ENCODE measurements at regions not wholly inside any gene's neighbourhood (a gene's known extent, or its start where the extent isn't known, plus 50 kb on each side); places are given as distances from the start of the nearest gene placed in this dataset.

DNA sequence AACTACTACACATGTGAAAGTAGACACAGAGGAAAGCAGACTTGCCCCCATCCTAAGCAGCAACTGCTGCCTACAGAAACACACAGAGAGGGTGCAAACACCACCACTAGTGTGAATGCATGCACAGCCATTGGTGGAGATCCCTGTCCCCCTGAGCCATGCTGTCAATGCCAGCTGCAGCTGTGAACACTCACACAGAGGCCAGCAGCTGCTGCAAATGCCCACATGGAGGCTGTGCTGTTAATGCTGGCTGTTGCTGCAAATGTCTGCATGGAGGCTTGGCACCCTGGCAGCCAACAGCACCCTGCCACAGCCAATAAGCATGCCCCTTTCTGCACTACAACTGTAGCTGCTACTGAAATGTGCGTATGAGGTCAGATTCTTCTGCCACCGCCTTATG lies 355.0 kb downstream of the LNPK start:
- no peak for TF ChIP-seq POLR2AphosphoS5 (IDR thresholded peaks at IDR 0.05)
- TF ChIP-seq, protein P1, sequence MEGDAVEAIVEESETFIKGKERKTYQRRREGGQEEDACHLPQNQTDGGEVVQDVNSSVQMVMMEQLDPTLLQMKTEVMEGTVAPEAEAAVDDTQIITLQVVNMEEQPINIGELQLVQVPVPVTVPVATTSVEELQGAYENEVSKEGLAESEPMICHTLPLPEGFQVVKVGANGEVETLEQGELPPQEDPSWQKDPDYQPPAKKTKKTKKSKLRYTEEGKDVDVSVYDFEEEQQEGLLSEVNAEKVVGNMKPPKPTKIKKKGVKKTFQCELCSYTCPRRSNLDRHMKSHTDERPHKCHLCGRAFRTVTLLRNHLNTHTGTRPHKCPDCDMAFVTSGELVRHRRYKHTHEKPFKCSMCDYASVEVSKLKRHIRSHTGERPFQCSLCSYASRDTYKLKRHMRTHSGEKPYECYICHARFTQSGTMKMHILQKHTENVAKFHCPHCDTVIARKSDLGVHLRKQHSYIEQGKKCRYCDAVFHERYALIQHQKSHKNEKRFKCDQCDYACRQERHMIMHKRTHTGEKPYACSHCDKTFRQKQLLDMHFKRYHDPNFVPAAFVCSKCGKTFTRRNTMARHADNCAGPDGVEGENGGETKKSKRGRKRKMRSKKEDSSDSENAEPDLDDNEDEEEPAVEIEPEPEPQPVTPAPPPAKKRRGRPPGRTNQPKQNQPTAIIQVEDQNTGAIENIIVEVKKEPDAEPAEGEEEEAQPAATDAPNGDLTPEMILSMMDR (IDR thresholded peaks at IDR 0.05) = no peak
- TF ChIP-seq POLR2A (IDR thresholded peaks at IDR 0.05) = no peak
- intact Hi-C loops (cut with DNase I; ENCODE audit: low total_unique reads) = no loop called here

DNA sequence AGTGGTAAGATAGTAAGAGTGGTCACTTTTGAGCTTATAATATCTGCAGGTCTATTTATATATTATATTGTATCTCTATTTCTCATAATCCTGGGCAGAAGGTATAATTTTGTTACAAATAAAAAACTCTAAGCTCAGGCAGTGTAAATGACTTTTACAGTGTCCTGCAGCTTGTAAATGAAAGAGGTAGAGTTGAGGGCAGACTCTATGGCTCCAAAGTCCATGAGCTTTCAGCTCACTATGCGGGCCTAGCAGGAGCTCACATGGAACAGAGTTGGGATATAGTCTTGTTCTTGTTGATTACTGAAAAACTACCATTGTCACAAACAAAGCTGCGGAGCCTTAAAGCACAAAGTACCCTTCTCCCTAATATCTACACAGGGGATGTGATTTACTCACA lies 361.4 kb downstream of the LNPK start:
- Histone ChIP-seq H3K4me3 (no peak overlapping the region), H3K36me3 (no peaks in the 10 kb centered on the region), H3K9me3 (no peaks in the 10 kb centered on the region), H3K27ac (no peak overlapping the region), H3K4me1 (no peaks in the 10 kb centered on the region), H3K27me3 (no peaks in the 10 kb centered on the region)
- no peak for DNase-seq (ENCODE audit: low spot score in 2 of 2)
- intact Hi-C loops (cut with DNase I; ENCODE audit: low total_unique reads) = no loop called here
- TF ChIP-seq POLR2AphosphoS5 (IDR thresholded peaks at IDR 0.05) (no peak), POLR2A (IDR thresholded peaks at IDR 0.05) (no peak)
- TF ChIP-seq, protein P1 (IDR thresholded peaks at IDR 0.05) = no peak

More for the DNA sequence above, 355.0 kb downstream of the LNPK start:
- H3K4me1 ChIP-seq = no peaks in the 10 kb centered on the region
- H3K36me3 ChIP-seq = no peaks in the 10 kb centered on the region
- H3K27ac ChIP-seq = no peak overlapping the region
- no peak for DNase-seq (ENCODE audit: low spot score in 2 of 2)
- no peak overlapping the region for H3K4me3 ChIP-seq
- peaks cover 8 to 18% of the 10 kb centered on the region in 2 donors for H3K9me3 ChIP-seq
- H3K27me3 ChIP-seq = no peaks in the 10 kb centered on the region

DNA sequence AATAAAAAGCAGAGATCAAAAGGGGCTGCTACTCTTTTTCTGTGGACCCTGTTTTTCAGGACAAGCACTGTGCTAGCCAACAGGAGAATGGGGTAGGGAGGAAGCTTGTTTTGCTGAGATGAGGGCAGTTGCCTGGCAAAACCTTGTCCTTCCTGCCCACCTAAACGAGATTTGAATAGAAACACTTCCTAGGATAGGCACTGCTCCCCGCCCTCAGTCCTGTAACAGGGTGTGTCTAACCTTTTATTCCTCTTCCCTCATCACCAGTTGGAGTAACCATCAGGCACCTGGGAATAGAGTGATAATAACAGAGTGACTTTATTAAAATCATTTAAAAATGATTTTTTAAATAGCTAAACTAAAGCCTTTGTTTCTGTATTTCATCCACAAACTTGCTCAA lies 368.8 kb downstream of the LNPK start:
- no peaks in the 10 kb centered on the region for H3K27me3 ChIP-seq
- intact Hi-C loops (cut with DNase I; ENCODE audit: low total_unique reads) = no loop called here
- no peak overlapping the region for H3K27ac ChIP-seq
- no peaks in the 10 kb centered on the region for H3K36me3 ChIP-seq
- TF ChIP-seq POLR2A (IDR thresholded peaks at IDR 0.05) = no peak
- TF ChIP-seq, protein P1 (IDR thresholded peaks at IDR 0.05) = no peak
- no peak for TF ChIP-seq POLR2AphosphoS5 (IDR thresholded peaks at IDR 0.05)
- H3K9me3 ChIP-seq = no peaks in the 10 kb centered on the region
- H3K4me1 ChIP-seq = no peaks in the 10 kb centered on the region
- H3K4me3 ChIP-seq = no peak overlapping the region
- no peak for DNase-seq (ENCODE audit: low spot score in 2 of 2)

DNA sequence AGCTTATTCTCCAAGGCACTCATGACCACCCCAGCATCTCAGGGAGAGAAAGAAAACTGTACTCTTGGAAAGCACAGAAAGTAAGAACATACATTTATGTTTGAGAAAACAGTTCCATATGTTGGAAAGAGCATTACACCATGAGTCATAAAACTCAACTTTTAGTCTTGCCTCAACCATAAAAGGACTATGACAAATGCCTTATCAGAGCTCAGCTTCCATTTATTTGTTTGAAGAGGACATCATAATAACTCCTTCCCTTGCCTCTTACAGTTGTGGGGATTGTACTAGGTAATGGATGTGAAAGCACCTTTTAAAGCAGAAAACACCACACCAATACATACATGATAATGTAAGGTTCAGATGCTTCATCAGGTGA lies 370.8 kb downstream of the LNPK start:
- no peaks in the 10 kb centered on the region for H3K9me3 ChIP-seq
- H3K4me3 ChIP-seq = no peak overlapping the region
- no peaks in the 10 kb centered on the region for H3K4me1 ChIP-seq
- DNase-seq (ENCODE audit: low spot score in 2 of 2) = no peak
- TF ChIP-seq POLR2A (IDR thresholded peaks at IDR 0.05) = no peak
- no peak for TF ChIP-seq POLR2AphosphoS5 (IDR thresholded peaks at IDR 0.05)
- TF ChIP-seq, protein P1 (IDR thresholded peaks at IDR 0.05) = no peak
- H3K27ac ChIP-seq = no peak overlapping the region
- H3K36me3 ChIP-seq = no peaks in the 10 kb centered on the region
- intact Hi-C loops (cut with DNase I; ENCODE audit: low total_unique reads) = no loop called here
- H3K27me3 ChIP-seq = no peaks in the 10 kb centered on the region

DNA sequence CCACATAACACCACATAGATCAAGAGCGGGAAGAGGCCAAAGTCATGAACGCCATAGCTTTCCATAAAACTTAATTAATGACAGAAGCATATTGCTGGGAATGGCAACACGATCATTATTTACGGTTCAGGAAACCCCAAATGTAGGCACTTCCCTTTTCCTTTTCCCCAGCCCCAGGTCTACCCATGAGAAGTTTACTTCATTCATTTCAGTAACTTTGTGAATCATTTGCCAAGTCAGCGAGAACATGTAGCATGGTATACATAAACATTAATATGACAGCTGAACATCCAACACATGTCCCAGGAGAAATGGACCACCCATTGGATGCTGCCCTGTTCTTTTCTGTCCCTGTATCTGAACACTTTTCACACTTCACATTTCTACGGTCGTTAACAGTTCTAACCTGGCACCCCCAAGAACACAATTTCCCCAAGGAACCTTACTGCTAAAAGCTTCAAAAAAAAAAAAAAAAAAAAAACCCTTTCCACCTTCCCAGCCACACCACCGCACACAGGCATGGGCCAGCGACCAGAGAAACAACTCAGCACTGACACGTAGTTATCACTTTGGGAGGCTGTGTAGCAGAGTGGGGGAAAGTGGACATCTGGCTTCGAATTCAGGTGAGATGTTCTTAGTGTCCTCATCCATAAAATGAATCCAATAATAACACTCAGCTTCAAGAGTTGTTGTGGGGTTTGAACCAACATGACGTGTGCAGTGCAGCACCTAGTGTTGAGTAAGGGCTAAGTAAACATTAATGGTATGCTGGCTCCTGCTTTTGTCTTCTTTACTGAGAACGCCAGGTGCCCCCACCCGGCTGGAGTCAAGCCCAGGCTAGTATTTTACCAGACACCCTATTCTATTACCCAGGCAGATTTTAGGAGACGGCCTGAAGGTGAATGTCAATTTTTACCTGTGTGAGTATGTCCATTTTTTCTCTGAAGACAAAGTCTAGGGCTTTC lies 371.5 kb downstream of the LNPK start:
- intact Hi-C loops (cut with DNase I; ENCODE audit: low total_unique reads) = no loop called here
- no peaks in the 10 kb centered on the region for H3K27me3 ChIP-seq

More for the DNA sequence above, 371.5 kb downstream of the LNPK start:
- no peak for TF ChIP-seq POLR2AphosphoS5 (IDR thresholded peaks at IDR 0.05)
- TF ChIP-seq, protein P1 (IDR thresholded peaks at IDR 0.05) = no peak
- no peaks in the 10 kb centered on the region for H3K4me1 ChIP-seq
- DNase-seq (ENCODE audit: low spot score in 2 of 2) = no peak
- no peak overlapping the region for H3K27ac ChIP-seq
- no peaks in the 10 kb centered on the region for H3K36me3 ChIP-seq
- H3K9me3 ChIP-seq = no peaks in the 10 kb centered on the region
- no peak overlapping the region for H3K4me3 ChIP-seq
